HL-60 (cell line): ENCODE measurements at regions not wholly inside any gene's neighbourhood (a gene's known extent, or its start where the extent isn't known, plus 50 kb on each side); places are given as distances from the start of the nearest gene placed in this dataset.

Experiments used
- POLR2AphosphoS5 ChIP-seq: IDR thresholded peaks from 2 replicates; pipeline ENCODE4 v1.6.1; 2012; ENCODE audit warnings: low read depth
- SPI1 ChIP-seq: IDR thresholded peaks from 2 replicates; pipeline ENCODE4 v1.6.1; 2012; ENCODE audit warnings: low read depth, mild to moderate bottlenecking, borderline replicate concordance
- TF ChIP-seq, protein P1 (sequence below): IDR thresholded peaks from one replicate; pipeline ENCODE4 v1.5.1; 2011; ENCODE audit warnings: low read length, control low read depth, inconsistent platforms; ENCODE audit not compliant: insufficient read depth

DNA sequence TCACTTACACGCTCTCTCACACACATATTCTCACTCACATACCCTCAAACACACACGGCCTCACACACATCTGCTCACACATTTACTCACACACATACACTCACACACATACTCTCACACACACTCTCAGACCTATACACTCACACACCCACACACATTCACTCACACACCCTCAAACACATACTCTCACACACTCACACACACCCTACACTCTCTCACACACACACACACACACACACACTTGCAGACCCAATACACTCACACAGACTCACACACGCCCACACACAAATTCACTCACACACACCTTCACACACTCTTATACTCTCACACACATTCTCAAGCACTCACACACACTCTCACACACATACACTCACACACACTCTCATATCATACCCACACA lies 155.5 kb upstream of the BACE2 start:
- TF ChIP-seq, protein P1, sequence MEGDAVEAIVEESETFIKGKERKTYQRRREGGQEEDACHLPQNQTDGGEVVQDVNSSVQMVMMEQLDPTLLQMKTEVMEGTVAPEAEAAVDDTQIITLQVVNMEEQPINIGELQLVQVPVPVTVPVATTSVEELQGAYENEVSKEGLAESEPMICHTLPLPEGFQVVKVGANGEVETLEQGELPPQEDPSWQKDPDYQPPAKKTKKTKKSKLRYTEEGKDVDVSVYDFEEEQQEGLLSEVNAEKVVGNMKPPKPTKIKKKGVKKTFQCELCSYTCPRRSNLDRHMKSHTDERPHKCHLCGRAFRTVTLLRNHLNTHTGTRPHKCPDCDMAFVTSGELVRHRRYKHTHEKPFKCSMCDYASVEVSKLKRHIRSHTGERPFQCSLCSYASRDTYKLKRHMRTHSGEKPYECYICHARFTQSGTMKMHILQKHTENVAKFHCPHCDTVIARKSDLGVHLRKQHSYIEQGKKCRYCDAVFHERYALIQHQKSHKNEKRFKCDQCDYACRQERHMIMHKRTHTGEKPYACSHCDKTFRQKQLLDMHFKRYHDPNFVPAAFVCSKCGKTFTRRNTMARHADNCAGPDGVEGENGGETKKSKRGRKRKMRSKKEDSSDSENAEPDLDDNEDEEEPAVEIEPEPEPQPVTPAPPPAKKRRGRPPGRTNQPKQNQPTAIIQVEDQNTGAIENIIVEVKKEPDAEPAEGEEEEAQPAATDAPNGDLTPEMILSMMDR: no peak
- no peak for TF ChIP-seq SPI1
- TF ChIP-seq POLR2AphosphoS5: no peak
